ENCODE measurements at regions not wholly inside any gene's neighbourhood (a gene's known extent, or its start where the extent isn't known, plus 50 kb on each side); places are given as distances from the start of the nearest gene placed in this dataset.

DNA sequence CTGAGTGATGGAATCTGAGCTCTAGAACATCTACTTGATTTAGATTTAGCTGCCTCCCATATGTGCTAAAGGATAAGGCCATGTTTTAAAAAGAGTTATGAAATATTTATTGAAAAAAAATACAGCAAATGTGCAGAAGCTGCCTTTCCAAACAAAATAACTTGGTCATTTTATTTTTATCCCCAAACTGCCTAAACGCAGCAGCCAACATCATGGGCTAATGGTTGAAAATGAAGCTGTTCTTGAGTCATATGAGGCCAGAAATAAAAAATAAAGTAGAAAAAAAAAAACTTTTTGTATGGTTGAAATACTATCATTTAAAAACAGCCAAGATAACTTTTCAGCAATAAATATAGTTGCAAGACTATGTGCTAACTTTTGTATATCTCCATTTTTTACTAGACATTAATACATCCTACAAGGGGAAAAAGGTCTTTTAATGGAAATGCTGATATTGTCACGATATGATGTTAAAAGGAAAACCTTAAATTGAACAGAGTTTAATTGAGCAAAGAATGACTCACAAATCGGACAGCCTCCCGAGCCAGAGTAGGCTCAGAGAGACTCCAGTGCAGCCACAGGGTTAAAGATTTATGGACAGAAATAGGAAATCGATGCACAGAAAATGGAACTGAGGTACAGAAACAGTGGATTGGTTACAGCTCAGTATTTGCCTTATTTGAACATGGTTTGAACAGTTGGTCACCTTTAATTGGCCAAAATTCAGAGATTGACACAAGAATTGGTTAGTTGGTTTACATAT lies 305.8 kb downstream of the MDFIC start:
- DNase-seq (ENCODE audit: low spot score) (no peak), ATAC-seq (ENCODE audit: low read depth) (no peak)
- no peaks in the 10 kb centered on the region for H3K27me3 ChIP-seq (ENCODE audit: insufficient read depth, poor library complexity, severe bottlenecking)
- H3K36me3 ChIP-seq (ENCODE audit: low read depth) = no peaks in the 10 kb centered on the region
- TF ChIP-seq, protein P1, sequence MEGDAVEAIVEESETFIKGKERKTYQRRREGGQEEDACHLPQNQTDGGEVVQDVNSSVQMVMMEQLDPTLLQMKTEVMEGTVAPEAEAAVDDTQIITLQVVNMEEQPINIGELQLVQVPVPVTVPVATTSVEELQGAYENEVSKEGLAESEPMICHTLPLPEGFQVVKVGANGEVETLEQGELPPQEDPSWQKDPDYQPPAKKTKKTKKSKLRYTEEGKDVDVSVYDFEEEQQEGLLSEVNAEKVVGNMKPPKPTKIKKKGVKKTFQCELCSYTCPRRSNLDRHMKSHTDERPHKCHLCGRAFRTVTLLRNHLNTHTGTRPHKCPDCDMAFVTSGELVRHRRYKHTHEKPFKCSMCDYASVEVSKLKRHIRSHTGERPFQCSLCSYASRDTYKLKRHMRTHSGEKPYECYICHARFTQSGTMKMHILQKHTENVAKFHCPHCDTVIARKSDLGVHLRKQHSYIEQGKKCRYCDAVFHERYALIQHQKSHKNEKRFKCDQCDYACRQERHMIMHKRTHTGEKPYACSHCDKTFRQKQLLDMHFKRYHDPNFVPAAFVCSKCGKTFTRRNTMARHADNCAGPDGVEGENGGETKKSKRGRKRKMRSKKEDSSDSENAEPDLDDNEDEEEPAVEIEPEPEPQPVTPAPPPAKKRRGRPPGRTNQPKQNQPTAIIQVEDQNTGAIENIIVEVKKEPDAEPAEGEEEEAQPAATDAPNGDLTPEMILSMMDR (IDR thresholded peaks at IDR 0.05; ENCODE audit: poor library complexity, severe bottlenecking) = no peak
- no peak overlapping the region for H3K27ac ChIP-seq (ENCODE audit: poor library complexity, severe bottlenecking)
- no peak overlapping the region for H3K4me3 ChIP-seq (ENCODE audit: severe bottlenecking)
- peaks cover 24% of the 10 kb centered on the region for H3K4me1 ChIP-seq (ENCODE audit: insufficient read depth, poor library complexity, severe bottlenecking)
- H3K9me3 ChIP-seq (ENCODE audit: severe bottlenecking) = no peaks in the 10 kb centered on the region

DNA sequence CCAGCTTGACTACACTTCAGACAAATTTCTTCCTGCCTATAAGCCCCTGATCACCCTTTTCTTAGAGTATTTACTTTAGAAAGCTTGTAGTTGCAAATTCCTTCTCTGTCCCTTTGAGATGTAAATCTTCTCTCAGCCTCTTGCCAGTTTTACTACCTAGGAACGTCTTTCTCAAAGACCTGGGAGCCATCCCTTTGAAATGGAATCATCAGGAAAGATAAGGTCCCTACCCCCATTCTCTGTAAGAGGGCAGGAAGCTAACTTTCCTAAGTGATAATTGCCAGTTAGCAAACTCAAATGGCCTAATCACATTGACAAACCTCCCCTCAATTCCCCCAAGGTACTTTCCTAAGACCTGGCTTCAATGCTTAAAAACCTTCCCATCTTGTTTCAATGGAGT lies 304.5 kb downstream of the MDFIC start:
- TF ChIP-seq, protein P1 (IDR thresholded peaks at IDR 0.05; ENCODE audit: poor library complexity, severe bottlenecking) = no peak
- no peak overlapping the region for H3K4me3 ChIP-seq (ENCODE audit: severe bottlenecking)
- peaks cover 20% of the 10 kb centered on the region for H3K4me1 ChIP-seq (ENCODE audit: insufficient read depth, poor library complexity, severe bottlenecking)
- H3K9me3 ChIP-seq (ENCODE audit: severe bottlenecking) = no peaks in the 10 kb centered on the region
- DNase-seq (ENCODE audit: low spot score) (no peak), ATAC-seq (ENCODE audit: low read depth) (no peak)
- H3K27me3 ChIP-seq (ENCODE audit: insufficient read depth, poor library complexity, severe bottlenecking) = no peaks in the 10 kb centered on the region
- H3K27ac ChIP-seq (ENCODE audit: poor library complexity, severe bottlenecking) = no peak overlapping the region
- H3K36me3 ChIP-seq (ENCODE audit: low read depth) = no peaks in the 10 kb centered on the region

DNA sequence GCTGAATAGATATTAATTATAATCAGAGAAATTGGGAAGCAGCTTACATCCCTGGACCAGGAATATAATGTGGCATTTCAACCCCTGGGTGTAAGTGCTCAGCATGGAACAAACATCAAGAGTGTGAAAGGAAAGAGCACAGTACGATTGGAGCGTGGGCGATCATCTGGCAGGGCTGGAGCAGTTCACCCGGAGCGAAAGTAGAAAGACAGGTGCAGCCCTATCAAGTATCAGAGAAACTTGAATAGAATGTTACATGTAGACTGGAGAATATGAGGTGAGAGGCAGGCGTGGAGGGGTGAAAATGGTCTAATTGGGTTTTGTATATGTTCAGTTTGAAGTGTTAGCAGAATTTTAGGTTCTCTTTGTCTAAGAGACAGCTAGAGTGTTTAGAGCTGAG lies 303.0 kb downstream of the MDFIC start:
- Histone ChIP-seq H3K4me3 (ENCODE audit: severe bottlenecking) (no peak overlapping the region), H3K9me3 (ENCODE audit: severe bottlenecking) (no peaks in the 10 kb centered on the region), H3K4me1 (ENCODE audit: insufficient read depth, poor library complexity, severe bottlenecking) (peaks cover 8% of the 10 kb centered on the region), H3K27ac (ENCODE audit: poor library complexity, severe bottlenecking) (no peak overlapping the region), H3K36me3 (ENCODE audit: low read depth) (no peaks in the 10 kb centered on the region), H3K27me3 (ENCODE audit: insufficient read depth, poor library complexity, severe bottlenecking) (no peaks in the 10 kb centered on the region)
- ATAC-seq (ENCODE audit: low read depth) (no peak), DNase-seq (ENCODE audit: low spot score) (no peak)
- TF ChIP-seq, protein P1 (IDR thresholded peaks at IDR 0.05; ENCODE audit: poor library complexity, severe bottlenecking) = no peak

DNA sequence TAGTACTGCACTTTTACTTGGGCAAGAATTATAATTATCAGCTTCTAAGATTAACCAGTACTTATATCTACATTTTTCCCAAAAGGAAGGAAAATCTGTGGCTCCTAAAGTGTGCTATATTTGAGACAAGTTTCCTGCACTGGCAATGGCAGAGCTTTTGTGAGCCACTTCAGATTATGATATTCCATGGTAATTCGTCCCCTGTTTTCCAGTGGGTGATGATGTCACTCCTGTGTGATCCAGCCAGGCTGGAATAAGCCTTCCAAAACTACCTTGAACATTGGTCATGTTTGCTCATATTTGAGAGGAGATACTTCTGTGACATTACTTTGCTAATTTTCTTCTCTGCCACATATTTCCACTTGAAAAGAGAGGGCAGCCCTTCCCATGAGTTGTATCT lies 302.1 kb downstream of the MDFIC start:
- TF ChIP-seq, protein P1 (IDR thresholded peaks at IDR 0.05; ENCODE audit: poor library complexity, severe bottlenecking) = no peak
- H3K27ac ChIP-seq (ENCODE audit: poor library complexity, severe bottlenecking) = no peak overlapping the region
- H3K27me3 ChIP-seq (ENCODE audit: insufficient read depth, poor library complexity, severe bottlenecking) = no peaks in the 10 kb centered on the region
- H3K36me3 ChIP-seq (ENCODE audit: low read depth) = no peaks in the 10 kb centered on the region
- DNase-seq (ENCODE audit: low spot score) = no peak
- no peaks in the 10 kb centered on the region for H3K9me3 ChIP-seq (ENCODE audit: severe bottlenecking)
- no peak overlapping the region for H3K4me3 ChIP-seq (ENCODE audit: severe bottlenecking)
- H3K4me1 ChIP-seq (ENCODE audit: insufficient read depth, poor library complexity, severe bottlenecking) = peaks cover 6% of the 10 kb centered on the region
- no peak for ATAC-seq (ENCODE audit: low read depth)

DNA sequence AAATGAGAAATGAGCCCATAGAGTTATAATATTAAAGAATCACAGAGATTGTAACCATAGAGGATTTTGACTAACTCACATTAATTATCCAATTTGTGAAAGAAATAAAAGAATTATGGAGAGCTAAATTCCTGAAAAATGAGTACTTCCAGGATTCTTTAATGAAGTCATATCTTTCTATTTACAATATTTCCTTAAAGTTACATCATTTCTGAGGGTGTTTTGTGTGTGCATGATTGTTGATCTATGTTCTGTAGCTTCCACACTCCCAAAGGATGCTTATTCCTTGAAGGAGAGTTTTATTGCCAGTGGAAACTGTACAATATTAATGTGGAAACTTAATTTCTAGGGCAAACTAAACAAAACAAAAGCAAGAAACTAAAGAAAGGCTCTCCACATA lies 299.6 kb downstream of the MDFIC start:
- H3K4me1 ChIP-seq (ENCODE audit: insufficient read depth, poor library complexity, severe bottlenecking) = peaks cover 6% of the 10 kb centered on the region
- no peak overlapping the region for H3K27ac ChIP-seq (ENCODE audit: poor library complexity, severe bottlenecking)
- TF ChIP-seq, protein P1 (IDR thresholded peaks at IDR 0.05; ENCODE audit: poor library complexity, severe bottlenecking) = no peak
- no peak for DNase-seq (ENCODE audit: low spot score)
- no peak for ATAC-seq (ENCODE audit: low read depth)
- no peaks in the 10 kb centered on the region for H3K27me3 ChIP-seq (ENCODE audit: insufficient read depth, poor library complexity, severe bottlenecking)
- no peak overlapping the region for H3K4me3 ChIP-seq (ENCODE audit: severe bottlenecking)
- no peaks in the 10 kb centered on the region for H3K9me3 ChIP-seq (ENCODE audit: severe bottlenecking)
- H3K36me3 ChIP-seq (ENCODE audit: low read depth) = no peaks in the 10 kb centered on the region

Measured in RWPE2 (cell line).